HEK293T (cell line): ENCODE measurements at regions not wholly inside any gene's neighbourhood (a gene's known extent, or its start where the extent isn't known, plus 50 kb on each side); places are given as distances from the start of the nearest gene placed in this dataset.

Experiments used
- FOXA1 ChIP-seq: fragments of 450-650 bp; IDR thresholded peaks from 2 replicates; pipeline ENCODE4 v1.6.1; 2016; ENCODE audit warnings: mild to moderate bottlenecking
- SP1 ChIP-seq: fragments of 450-650 bp; IDR thresholded peaks from 2 replicates; pipeline ENCODE4 v1.6.1; 2017

- TF ChIP-seq FOXA1 (no peak), SP1 (no peak)
Observed at GRCh38 chr22:47757741-47758140, 995.3 kb downstream of the TBC1D22A start.
